Fibroblast of upper back skin (primary cell): ENCODE measurements at regions not wholly inside any gene's neighbourhood (a gene's known extent, or its start where the extent isn't known, plus 50 kb on each side); places are given as distances from the start of the nearest gene placed in this dataset.

Experiments used
- DNase-seq: peaks from one replicate; pipeline ENCODE4 v3.0.0-alpha.2; 2013

DNA sequence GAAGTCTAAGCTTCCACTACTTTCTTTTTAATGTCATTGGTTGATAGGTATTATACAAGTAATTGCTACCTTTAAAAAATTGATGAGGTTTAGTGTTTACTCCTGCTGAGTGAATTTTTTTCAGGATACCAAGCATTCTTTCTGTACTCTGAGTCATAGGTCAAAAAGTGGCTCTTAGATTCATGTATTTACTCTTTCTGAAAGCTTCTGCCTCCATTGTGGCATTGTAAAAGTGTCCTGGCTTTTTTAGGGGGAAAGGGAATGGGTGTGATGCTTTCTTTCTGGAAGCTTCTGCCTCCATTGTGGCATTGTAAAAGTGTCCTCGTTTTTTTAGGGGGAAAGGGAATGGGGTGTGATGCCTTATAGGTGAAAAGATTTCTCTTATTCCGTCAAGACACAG lies 286.5 kb downstream of the LPIN1 start:
- peak; percentile 24 for DNase-seq

DNA sequence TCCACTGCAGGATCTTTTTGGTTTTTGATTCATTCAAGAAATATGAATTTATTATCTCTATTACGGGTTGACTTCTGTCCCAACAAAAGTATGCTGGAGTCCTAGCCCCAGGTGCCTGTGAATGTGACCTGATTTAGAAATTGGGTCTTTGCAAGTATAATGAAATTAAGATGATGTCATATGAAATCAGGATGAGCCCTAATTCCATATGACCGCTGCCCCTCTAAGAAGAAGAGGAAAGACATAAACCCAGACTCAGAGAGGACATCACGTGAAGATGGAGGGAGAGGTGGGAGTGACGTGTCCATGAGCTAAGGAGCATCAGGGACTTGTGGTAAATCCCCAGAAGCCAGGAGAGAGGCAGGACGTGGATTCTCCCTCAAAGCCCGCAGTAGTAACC lies 287.1 kb downstream of the LPIN1 start:
- no peak for DNase-seq

DNA sequence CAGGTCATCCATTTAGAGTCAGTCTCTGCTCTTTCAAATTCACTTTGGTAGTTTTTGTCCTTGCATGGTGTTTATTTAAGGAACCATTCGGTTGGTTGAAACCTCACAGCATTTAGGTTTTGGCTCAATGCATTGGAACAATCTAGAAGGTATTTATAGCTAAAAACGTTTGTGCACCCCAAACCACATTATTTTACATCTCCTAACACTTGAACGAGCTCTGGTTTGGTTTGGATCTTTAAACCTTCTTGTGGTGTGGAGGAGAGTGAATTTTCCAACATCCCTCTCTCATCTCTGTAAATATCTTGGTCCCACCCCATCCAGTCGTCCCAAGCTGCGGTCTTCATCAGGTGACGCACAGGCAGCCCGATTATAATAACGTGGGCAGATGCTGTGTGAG lies 287.9 kb downstream of the LPIN1 start:
- DNase-seq: no peak

DNA sequence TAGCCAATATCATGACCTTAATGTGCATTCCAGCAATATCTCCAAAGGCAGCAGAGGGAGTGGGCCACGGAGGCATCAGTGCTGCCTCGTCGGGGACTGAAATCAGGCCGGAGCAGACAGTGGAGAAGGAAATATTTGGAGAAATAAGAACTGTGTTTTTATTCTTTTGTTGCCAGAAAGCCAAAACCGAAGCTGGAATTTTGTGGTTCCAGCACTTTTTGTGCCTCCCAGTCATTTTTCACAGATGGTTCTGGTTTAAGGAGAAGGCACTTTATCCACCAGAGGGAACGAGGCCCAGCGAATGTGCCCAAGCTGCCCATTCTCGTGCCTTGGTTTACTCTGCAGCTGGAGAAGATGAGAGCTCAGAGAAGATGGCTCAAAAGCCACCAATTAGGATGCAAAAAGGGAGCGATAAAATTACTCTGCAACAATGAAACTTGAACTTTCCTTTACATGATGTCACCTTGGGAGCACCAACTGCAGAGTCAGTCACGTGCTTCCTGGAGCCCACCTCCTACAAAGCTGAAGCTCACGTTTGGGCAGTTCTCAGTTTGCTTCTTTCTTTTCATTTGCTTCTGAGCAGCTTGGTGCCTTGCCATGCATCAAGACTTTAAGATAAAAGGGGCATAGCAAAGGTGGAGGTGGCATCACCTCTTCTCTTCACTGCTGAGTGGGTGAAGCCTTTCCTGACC lies 288.7 kb downstream of the LPIN1 start:
- peak; percentile 31 for DNase-seq

DNA sequence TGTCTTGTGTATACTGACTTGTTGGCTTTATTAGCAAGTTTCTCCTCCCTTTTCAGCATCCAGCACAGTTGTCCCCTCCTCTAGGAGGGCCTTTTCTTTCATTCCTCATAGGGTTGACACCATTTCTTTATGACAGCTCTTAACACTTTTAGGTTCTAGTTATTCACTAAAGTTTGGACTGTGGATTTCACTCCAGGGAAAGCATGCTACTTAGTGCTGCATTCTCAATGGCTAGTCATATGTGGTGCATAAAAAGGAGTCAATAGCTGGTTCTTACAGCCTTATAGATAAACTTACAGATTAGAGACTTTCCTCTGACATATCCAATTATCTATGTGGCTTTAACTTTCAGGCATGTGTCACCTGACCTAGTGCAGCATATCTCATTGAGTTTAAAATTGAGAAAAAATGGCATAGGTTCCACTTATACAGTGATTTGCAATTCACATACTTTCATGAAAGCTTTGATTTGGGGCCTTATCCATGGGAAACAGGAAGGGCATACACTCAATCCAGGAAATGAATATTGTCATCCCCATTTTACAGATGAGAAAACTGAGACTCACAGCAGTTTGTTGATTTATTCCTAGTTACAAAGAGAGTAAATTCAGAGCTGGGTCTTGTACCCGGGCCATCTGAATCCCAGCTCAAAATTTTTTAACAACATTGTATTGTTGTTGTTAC lies 289.7 kb downstream of the LPIN1 start:
- DNase-seq: no peak

DNA sequence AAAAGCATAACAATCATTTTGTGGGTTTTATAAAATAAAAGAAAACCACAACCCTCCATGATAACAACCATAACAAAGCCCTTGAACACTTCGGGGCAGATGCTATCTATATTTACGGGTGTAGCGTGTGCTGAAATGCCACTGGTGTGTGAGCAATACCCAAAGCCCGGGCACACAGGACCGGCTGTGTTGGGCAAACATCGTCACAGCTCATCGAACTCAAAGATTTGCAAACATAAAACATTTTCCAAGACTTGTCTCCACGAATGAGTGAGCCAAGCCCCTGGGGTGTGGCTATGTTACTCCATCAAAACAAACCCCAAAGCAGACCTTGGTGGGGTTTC lies 290.2 kb downstream of the LPIN1 start:
- DNase-seq: no peak

DNA sequence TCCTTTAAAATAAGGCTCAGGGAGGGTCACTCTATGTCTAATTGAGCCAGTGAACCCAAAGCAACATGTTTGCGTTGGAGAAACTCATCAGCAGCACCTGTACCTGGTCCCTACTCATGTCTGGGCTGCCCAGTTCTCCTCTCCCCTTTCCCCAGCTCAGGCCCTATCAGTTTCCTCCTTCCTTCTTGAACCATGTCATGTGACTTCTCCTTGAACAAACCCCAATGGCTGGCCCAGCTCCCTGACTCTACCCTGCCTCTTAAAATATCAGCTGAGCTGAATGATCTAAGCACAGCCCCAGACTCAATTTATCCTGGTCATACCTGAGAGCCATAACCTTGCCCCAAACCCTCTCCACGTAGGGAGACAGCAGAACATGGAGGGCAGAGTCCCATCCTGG lies 290.9 kb downstream of the LPIN1 start:
- no peak for DNase-seq

DNA sequence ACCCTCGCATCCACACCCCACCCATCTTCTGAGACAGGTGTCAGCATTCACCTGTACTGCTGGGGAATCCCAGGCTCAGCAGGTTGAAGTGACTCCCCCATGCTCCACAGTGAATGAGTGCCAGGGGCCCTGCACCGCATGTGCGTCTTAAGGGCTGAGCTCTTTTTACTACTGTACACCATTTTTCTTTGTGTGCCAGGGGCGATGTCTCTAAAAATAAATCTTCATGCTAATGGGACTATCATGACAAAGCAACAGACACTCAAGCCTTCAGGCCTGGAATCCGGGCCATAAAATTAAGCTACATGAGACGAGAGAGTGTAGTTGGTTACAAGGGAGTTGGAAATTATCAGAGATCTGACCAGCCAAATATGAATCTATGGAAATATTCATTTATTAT lies 294.8 kb downstream of the LPIN1 start:
- DNase-seq: no peak

DNA sequence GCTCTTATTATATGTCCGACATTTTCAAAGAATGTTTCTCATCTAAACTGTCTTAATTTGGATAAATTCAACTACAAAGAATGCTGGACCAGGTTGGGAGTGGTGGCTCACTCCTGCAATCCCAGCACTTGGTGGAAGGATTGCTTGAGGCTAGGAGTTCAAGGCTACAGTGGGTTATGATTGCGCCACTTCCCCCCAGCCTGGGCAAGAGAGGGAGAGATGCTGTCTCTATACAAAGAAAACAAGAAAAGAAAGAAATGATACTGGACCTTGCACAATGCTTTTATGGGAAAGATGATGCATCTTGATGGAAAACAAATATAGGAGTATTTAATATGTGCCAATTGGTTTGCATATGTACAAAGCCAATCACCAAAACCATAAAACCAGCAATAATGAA lies 296.7 kb downstream of the LPIN1 start:
- no peak for DNase-seq

DNA sequence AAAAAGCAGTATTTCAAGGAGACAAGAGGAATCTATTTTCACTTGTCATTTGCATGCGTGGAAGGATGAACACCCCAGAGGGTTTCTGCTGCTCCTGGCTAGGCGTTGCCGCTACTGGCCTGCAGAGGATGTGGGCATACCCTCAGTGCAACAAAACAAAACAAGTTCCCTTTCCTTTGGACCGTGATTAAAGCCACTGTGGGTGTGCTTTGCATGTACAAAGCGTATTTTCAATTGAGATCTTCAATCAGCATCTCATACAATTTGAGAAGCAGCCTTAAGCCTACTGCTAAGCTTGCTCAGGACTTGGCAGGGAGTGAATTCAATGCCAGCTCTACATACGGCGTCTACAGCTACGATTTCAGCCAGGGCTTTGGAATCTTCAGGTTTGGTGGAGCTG lies 298.4 kb downstream of the LPIN1 start:
- DNase-seq: no peak

DNA sequence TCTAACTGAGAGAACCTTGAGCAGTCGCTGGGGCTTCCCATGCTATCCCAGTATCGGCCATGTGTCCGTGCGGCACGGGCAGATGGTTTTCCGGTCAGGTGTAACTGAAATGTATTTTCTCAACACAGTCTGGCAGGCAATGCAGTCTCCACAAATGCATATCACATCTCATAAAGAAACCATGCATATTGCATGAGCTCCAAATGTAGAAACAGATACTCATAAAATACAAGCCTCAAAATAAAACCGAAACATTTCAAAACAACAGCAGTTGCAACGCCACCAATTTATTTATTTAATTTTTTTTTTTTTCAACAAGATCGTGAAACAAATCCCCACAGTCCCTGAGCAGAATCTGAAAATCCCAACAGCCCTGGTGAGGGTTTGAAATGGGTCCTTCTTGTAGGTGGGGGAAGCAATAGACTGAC lies 299.4 kb downstream of the LPIN1 start:
- no peak for DNase-seq

DNA sequence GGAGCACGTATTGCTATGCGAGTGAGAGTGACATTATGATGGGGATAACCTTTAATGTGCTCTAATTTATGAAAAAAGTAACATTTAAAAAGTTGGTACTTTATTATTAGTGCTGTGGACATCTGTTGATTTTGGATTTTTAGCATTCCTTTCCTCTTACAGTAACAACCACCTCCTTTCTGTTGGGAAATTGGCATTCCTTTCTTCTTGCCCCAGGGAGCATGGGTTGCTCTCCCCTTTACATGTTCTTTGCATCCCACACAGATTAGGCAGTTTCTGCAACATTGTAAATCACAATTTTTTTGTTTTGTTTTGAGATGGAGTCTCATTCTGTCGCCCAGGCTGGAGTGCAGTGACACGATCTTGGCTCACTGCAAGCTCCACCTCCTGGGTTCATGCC lies 300.2 kb downstream of the LPIN1 start:
- DNase-seq: peak; percentile 74

DNA sequence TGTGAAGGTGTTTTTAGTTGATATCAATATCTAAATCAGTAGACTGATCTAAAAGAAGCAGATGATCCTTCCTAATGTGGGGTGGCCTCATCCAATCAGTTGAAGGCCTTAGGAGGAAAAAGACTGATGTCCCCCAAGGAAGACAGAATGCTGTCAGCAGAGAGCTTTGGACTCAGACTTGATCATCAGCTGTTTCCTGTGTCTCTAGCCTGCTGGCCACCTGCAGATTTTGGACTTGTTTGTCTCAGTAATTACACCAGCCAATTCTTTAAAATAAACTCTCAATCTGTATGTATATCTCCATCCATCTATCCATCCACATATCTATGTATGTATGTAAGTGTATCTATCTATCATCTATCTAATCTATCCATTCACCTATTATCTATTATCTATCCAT lies 301.3 kb downstream of the LPIN1 start:
- no peak for DNase-seq

DNA sequence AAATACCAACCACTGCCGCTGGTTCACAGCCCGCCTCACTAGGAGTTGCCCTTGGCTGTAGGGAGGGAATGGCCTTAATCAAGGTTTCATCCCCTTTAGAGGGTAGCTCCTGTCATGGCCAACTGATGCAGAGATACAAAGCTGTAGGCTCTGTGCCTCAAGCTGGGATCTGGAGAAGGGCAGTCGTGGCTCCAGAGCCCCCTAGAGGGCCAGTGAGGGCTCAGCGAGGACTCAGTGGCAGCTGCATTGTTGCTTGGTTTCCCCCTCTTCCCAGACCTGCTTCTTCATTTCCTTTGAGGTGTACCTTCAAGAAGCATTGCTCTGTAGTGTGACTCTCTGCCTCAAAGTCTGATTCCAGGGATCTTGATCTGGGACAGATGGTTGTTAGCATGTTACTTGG lies 302.1 kb downstream of the LPIN1 start:
- DNase-seq: no peak

DNA sequence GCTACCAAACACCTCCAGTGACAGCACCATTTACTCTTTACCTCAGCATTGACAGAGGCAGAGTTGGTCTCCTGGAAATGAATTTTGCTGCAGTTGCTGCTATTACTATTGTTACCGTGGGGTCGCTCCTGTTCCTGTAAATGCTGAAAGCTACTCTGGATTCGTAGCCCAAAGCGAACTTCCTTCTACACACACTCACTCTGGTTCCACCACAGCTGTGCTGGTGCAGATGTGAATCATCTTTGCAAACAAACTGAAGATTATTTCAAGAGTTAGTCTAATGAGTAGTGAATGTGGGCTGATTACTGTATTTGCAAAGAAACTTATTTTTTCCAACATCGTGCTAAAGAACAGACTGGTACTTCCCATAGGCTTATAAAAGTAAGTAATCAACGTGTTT lies 304.0 kb downstream of the LPIN1 start:
- DNase-seq: peak; percentile 72

DNA sequence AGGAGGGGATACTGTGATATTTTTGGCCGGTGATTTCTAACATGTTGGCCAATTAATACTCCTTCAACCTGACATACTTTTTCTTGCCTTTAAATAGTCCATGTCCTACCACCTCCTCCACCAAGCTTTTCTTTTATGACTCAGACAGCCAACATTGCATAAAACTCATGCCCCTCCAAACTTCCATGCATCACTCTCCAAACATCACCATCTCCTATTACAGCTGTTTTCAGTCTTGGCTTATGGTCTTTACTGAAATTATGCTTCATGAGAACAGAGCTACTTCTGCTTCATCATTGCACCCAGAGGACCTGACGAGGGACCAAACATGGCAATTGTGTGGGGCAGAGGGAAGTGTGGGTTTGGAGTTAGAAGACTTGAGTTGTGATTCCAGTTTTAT lies 305.4 kb downstream of the LPIN1 start:
- DNase-seq: peak; percentile 62

DNA sequence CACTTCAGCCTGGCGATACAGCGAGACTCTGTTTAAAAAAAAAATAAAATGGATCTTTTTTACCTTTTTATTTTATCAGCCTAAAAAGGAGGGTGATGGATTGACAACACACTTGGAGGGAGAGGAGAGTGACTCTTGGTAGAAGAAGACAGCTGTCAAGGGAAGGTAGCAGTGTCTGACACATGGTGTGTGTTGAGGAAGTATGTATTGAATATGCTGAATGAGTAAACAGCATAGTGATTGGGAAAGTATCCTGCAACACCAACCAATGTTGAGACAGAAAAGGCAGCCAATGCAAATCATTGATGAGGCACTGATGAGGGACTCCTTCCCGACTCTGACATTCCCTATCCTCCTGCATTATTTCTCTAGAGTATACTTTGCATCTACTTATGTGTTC lies 306.4 kb downstream of the LPIN1 start:
- DNase-seq: no peak

DNA sequence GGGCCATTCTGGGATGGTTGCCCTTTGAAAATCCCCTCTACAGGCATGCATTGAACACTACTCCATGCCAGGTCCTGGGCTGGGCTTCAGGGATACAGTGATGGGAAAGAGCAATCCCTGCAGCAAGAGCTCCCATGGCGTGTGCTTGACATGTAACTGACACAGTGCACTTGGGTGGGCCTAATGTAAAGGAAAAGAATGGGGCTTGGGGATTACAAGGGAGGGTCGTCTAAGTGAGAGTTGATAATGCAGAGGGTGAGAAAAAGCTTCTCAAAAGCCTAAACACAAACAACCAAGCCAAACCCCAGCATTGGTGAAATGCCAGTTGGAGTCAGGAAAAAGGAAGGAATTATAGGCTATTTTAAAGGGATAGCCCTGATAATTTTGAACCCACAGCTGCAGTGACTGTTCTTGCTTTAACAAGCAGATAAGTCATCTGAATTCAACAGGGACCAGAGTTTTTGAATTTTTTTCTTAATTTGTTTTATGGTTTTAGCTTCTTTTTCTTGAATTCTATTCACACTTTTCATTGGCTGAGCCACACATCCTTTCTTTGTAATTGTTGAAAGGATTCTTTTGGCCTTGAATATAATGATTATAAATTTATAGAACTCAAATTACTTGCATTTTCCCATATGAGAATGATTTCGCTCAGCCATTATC lies 308.7 kb downstream of the LPIN1 start:
- no peak for DNase-seq

DNA sequence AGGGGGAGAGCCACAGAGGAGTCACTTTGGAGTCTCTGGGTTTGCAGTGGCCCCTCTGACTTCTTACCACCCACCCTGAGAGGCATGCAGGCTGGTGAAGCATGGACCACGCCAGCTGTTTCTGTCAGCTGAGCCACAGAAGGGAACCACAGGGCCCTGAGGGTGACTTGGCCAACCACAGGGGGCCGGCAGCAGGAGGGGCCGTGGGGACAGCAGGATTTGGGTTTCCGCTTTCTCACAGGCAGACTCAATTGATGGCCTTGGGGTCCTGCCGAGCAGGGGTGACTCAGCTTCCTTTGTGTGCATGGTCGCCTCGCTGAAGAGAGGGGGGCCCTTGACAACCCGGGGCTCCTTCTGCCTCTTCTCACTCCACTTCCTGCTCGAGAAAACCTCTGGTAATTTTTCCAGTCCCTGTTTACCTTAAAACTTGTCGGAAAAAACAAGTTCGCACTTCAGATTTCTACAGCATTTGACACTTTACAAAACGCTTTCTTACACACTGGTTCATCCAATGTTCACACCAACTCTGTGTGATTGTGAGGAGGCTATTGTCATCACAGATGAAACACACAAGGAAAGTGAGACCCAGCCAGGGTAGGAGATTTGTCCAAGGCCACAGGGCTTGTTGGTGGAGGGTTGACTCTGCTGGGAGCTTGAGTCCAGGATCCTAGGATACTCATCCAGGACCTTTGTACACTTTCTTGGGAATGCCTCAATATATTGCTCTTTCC lies 311.2 kb downstream of the LPIN1 start:
- peak; percentile 26 for DNase-seq

DNA sequence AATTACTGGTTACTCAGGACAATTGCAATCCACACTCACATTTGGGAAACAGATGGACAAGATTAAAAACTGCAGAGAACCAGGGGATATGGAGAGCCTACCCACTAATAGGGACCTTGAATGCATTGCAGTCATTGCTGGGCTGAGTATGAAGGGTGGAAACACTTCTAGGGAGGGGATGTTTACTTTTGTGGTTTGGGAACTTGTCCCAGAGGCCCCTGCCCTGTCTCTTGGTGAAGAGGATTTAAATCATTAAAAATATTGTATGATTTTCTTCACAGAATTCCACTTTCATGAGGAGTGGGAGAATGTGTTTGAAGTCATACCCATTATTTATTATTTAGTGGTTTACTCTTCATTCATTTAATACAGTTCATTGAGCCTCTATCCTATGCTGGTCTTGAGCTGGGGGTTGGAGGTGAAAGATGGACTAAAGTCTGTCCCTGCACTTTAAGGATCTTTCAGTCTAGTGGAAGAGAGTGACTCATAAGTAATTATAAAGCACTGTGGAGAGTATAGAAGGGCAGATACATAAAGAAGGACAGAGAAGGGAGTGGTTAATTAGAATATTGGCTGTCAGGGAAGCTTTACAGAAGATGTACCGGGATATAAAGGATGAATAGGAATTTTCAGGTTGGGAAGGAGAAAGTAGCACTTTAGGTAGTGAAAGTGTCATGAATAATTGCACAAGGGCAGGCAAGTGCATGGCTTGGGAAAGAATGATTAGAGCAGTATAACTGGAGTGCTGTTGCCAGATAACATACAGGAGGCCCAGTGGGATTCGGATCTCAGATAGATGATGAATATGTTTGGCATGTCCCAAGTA lies 313.4 kb downstream of the LPIN1 start:
- DNase-seq: peak; percentile 75

DNA sequence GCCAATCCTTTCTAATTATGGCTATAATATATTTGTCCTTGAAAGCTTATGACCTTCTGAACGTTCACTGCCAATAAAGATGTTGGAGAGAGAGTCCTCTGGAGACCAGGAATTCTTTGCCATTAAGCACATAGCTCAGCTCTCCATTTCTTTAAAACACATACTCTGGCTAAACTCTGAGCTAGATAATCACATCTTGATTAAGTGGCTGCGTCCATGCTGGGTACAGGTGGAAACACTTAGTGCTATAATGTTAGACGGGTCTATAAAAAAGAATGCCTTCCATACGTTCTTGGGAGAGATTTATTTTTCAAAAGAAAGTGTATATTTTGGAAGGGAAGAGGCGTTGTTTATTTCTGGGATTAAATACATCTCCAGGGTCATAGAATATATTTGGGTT lies 314.5 kb downstream of the LPIN1 start:
- DNase-seq: no peak

DNA sequence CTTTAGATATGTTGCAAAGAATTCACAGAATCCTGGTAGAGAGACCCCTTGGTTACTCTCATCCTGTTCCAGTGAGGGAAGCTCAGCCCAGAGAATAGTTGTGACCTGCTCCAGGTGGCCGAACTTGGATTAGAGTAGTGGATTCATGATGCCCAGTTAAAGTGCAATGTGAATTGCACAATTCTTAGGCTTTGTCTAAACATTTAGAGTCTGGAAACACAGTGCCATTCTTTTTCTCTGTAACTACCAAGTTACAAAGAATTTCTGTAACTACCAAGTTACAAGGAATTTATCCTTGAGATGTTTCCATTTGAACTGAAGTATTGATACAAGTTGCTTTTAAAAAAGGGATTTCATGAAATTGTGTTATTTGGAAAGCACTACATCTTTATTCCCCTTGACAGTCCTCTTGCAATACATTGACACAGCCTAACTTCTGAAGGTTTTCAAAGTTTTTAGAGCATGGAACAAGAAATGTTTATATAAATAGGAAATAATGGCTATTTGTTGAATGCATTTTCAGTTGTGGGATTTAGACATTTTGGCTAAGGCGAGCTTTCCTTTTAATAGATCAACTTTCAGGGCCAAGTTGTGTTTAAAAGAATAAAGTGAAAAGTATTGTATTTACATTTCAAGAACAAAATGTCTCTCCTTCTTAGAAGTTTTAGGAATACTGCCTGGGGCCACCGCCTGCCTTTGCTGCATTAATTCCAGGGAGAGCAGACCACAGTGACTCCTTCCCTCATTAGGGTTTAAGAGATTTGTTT lies 315.0 kb downstream of the LPIN1 start:
- no peak for DNase-seq
